Aorta (tissue), 5 donors: ENCODE measurements at regions not wholly inside any gene's neighbourhood (a gene's known extent, or its start where the extent isn't known, plus 50 kb on each side); places are given as distances from the start of the nearest gene placed in this dataset.

Experiments used
- ATAC-seq: fragments of 200-7000 bp; cut with Tn5 transposase; one replicate; pipeline ENCODE4 v1.9.1; 2022; ENCODE audit warnings: moderate library complexity; ENCODE audit not compliant: low FRiP score
- DNase-seq, 2 donors: peaks; one replicate each; pipeline ENCODE4 v3.0.0-alpha.2; 2020
- H3K27ac ChIP-seq, 2 donors: one replicate each; pipeline ENCODE4 v1.5.1; 2013; ENCODE audit warnings: low read length in 2 of 2, mild to moderate bottlenecking in 2 of 2, moderate library complexity in 2 of 2, control low read depth in 1 of 2, inconsistent platforms in 1 of 2, low read depth in 1 of 2
- H3K27me3 ChIP-seq, 2 donors: one replicate each; pipeline ENCODE4 v1.6.1; 2013; ENCODE audit warnings: control low read depth in 1 of 2, low read length in 1 of 2, mild to moderate bottlenecking in 1 of 2, moderate library complexity in 1 of 2; ENCODE audit not compliant: insufficient read depth in 2 of 2, control insufficient read depth in 1 of 2
- H3K36me3 ChIP-seq, 2 donors: one replicate each; pipeline ENCODE4 v1.6.1; 2013; ENCODE audit warnings: control low read depth in 1 of 2, low read length in 1 of 2, mild to moderate bottlenecking in 1 of 2; ENCODE audit not compliant: insufficient read depth in 2 of 2, control insufficient read depth in 1 of 2
- H3K4me1 ChIP-seq, 2 donors: one replicate each; pipeline ENCODE4 v1.6.1; 2013; ENCODE audit warnings: low read length in 2 of 2, control low read depth in 1 of 2, mild to moderate bottlenecking in 1 of 2, moderate library complexity in 1 of 2; ENCODE audit not compliant: insufficient read depth in 2 of 2, control insufficient read depth in 1 of 2
- H3K4me3 ChIP-seq, 2 donors: one replicate each; pipeline ENCODE4 v1.5.1; 2013; ENCODE audit warnings: low read length in 2 of 2, control low read depth in 1 of 2, mild to moderate bottlenecking in 1 of 2
- H3K9me3 ChIP-seq: one replicate; pipeline ENCODE4 v1.6.1; 2013; ENCODE audit warnings: mild to moderate bottlenecking, low read length; ENCODE audit not compliant: control insufficient read depth
- WGBS, 2 donors: extraction: QIAGEN DNeasy Blood & Tissue Kit; methylation state at CpG; one replicate each; pipeline ENCODE4 v1.1.7; 2013; 5-methylcytosine and 5-hydroxymethylcytosine counted together
- intact Hi-C, 2 donors: fragments of 100-400 bp; cut with DNase I; formaldehyde crosslinking; loops; one replicate each; pipeline versions ENCODE4 v1.14.2 to v1.15.0; 2022
- donor health status: healthy with polysubstance abuse.
- donor health status: Bipolar disorder and iron deficiency.
- donor health status: DM: no; HTN: no; CAD: no.
- donor health status: DM: no; HTN: no; CAD: no.
- donor health status: DM: yes; HTN: yes; CAD: no.

DNA sequence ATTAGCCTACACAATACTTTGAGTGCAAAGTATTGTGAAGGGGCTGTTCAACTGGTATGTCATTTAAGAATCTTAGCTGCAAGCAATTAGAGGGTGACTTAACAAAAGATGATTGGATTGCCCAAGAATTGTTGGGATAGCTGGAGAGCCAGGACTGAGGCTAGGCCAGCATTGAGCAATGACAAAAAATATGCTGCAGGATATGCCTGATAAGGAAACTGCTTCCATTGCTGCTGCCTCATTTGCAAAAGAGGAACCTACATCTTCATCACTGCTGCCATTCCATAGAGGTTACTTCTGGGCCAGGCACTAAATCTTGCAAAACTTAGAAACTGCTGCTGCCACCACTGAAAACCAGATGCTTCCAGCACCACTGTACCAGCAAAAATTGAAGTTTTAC lies 108.0 kb upstream of the TBC1D5 start:
- no peak for ATAC-seq
- Histone ChIP-seq H3K27ac (no peak overlapping the region), H3K36me3 (no peaks in the 10 kb centered on the region), H3K4me3 (no peak overlapping the region), H3K4me1 (peaks cover 0 to 2% of the 10 kb centered on the region in 2 donors), H3K9me3 (no peaks in the 10 kb centered on the region), H3K27me3 (no peaks in the 10 kb centered on the region)
- DNase-seq = no peak
- intact Hi-C loops = no loop called here

DNA sequence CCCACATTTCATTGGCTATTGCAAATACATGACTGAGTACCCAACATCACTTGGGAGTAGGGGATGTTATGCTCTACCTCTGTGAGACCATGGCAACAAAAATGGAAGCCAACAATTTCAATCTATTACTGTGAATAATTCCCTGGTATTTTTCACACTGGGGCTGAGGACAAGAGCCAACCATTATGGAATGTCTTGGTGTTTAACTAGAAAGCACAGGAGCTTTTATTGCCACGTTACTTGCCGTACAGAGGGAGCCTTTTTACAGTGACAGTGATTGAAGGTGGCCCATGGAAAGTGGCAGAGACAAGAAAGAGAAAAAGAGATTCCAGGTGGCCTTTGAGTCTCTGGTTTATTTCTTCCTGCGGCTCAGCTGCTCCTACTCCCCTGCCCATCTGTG lies 105.7 kb upstream of the TBC1D5 start:
- H3K4me3 ChIP-seq = no peak overlapping the region
- peaks cover 0 to 2% of the 10 kb centered on the region in 2 donors for H3K4me1 ChIP-seq
- no peak overlapping the region for H3K27ac ChIP-seq
- intact Hi-C loops = loop anchor here in 1 of 2 donors (10.0 kb wide), 1 partner anchor 593 kb away; no protein-coding TSS in a partner anchor
- no peak for ATAC-seq
- H3K9me3 ChIP-seq = no peaks in the 10 kb centered on the region
- WGBS, 2 donors = 77 to 85% methylated on average over 3 of the region's 3 CpGs
- DNase-seq = no peak
- no peaks in the 10 kb centered on the region for H3K27me3 ChIP-seq
- H3K36me3 ChIP-seq = no peaks in the 10 kb centered on the region

DNA sequence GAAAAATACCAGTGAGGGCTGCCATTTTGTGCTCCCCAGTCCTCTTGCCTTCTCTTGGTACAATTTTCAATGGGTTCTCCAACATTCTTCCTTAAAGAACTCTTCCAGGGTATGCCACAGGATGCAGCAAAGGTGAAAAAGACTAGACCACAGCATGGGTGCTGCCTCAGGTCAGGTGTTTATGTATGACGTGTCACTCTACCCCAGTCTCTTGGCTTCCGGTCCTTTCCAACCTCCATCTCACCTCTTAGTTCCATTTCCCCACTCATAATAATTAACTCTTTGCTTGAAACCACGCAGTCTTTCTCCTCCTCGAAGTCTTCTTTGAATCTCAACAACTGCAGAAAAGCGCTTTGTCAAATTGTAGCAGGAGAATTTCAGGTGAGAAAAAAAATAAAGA lies 104.7 kb upstream of the TBC1D5 start:
- no peaks in the 10 kb centered on the region for H3K9me3 ChIP-seq
- 95 to 97% methylated on average over 5 of the region's 5 CpGs for WGBS, 2 donors
- DNase-seq (no peak), ATAC-seq (no peak)
- peaks cover 0 to 2% of the 10 kb centered on the region in 2 donors for H3K4me1 ChIP-seq
- H3K36me3 ChIP-seq = no peaks in the 10 kb centered on the region
- H3K27me3 ChIP-seq = no peaks in the 10 kb centered on the region
- H3K4me3 ChIP-seq = no peak overlapping the region
- no peak overlapping the region for H3K27ac ChIP-seq
- intact Hi-C loops = loop anchor here in 1 of 2 donors (10.0 kb wide), 1 partner anchor 592 kb away; no protein-coding TSS in a partner anchor

GRCh38 chr3:17846466-17846865 lies 104.0 kb upstream of the TBC1D5 start:
- H3K9me3 ChIP-seq = no peaks in the 10 kb centered on the region
- ATAC-seq (no peak), DNase-seq (no peak)
- no peaks in the 10 kb centered on the region for H3K36me3 ChIP-seq
- 10 to 23% methylated on average over 4 of the region's 4 CpGs for WGBS, 2 donors
- H3K27me3 ChIP-seq = no peaks in the 10 kb centered on the region
- intact Hi-C loops = loop anchor here in 1 of 2 donors (10.0 kb wide), 1 partner anchor 592 kb away; no protein-coding TSS in a partner anchor
- no peak overlapping the region for H3K27ac ChIP-seq
- peaks cover 0 to 2% of the 10 kb centered on the region in 2 donors for H3K4me1 ChIP-seq
- H3K4me3 ChIP-seq = no peak overlapping the region

- peaks cover 0 to 2% of the 10 kb centered on the region in 2 donors for H3K4me1 ChIP-seq
- WGBS, 2 donors = 38 to 46% methylated on average over 5 of the region's 5 CpGs
- H3K36me3 ChIP-seq = no peaks in the 10 kb centered on the region
- no peaks in the 10 kb centered on the region for H3K27me3 ChIP-seq
- no peaks in the 10 kb centered on the region for H3K9me3 ChIP-seq
- ATAC-seq (no peak), DNase-seq (no peak)
- H3K4me3 ChIP-seq = no peak overlapping the region
- intact Hi-C loops = loop anchor here in 1 of 2 donors (10.0 kb wide), 1 partner anchor 590 kb away; no protein-coding TSS in a partner anchor
- no peak overlapping the region for H3K27ac ChIP-seq
Measured at GRCh38 chr3:17845026-17845812, 102.8 kb upstream of the TBC1D5 start.

- ATAC-seq (no peak), DNase-seq (no peak)
- no peak overlapping the region for H3K27ac ChIP-seq
- 97% methylated on average over 3 of the region's 3 CpGs for WGBS, 2 donors
- H3K4me1 ChIP-seq = peaks cover 0 to 2% of the 10 kb centered on the region in 2 donors
- H3K27me3 ChIP-seq = no peaks in the 10 kb centered on the region
- H3K9me3 ChIP-seq = no peaks in the 10 kb centered on the region
- intact Hi-C loops = loop anchor here (5.0 to 10.0 kb wide), 2 partner anchors 587 to 589 kb away; no protein-coding TSS in a partner anchor
- no peaks in the 10 kb centered on the region for H3K36me3 ChIP-seq
- H3K4me3 ChIP-seq = no peak overlapping the region
Measured at GRCh38 chr3:17844236-17844635, 101.8 kb upstream of the TBC1D5 start.

DNA sequence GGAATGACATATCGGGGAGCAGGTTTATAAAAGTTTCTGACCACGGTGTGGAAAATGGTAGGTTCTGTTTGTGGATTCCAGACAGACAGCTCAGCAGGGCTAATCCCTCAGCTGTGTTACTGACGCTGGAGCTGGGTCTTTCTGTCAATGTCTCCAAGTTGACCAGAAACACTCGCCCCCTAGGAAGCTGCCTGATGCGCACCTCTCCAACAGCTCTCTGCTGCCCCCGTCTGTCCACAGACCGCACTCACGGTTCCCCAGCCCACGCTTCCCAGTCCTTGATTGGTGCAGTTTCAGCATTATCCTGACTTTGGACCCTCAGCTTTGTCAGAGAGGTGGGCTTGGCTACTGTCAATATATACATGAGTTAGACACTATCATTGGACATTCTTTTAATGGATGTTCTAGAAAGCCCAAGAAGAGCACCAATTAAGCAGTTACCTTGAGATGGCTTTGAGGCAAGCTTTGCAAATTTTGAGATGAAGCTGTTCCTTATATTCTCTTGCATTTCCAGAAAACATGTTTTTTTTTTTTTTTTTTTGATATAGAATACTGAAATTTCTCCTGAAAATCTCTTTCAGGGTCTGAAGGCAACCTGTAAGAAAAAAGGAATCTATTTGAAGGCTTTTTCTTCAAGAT lies 98.9 kb upstream of the TBC1D5 start:
- ATAC-seq (peak; percentile 92), DNase-seq (peak; percentile 62 to 91)
- H3K27me3 ChIP-seq = no peaks in the 10 kb centered on the region
- H3K36me3 ChIP-seq = no peaks in the 10 kb centered on the region
- H3K4me3 ChIP-seq = no peak overlapping the region
- H3K9me3 ChIP-seq = no peaks in the 10 kb centered on the region
- H3K27ac ChIP-seq = no peak overlapping the region
- peaks cover 0 to 2% of the 10 kb centered on the region in 2 donors for H3K4me1 ChIP-seq
- intact Hi-C loops = loop anchor here (2.0 to 10.0 kb wide), 3 partner anchors 411 to 587 kb away; no protein-coding TSS in a partner anchor
- WGBS, 2 donors = 16 to 22% methylated on average over 9 of the region's 9 CpGs

- Histone ChIP-seq H3K9me3 (no peaks in the 10 kb centered on the region), H3K27me3 (no peaks in the 10 kb centered on the region), H3K27ac (no peak overlapping the region), H3K36me3 (no peaks in the 10 kb centered on the region), H3K4me1 (no peaks in the 10 kb centered on the region), H3K4me3 (no peak overlapping the region)
- WGBS, 2 donors = 86% methylated on average over 5 of the region's 5 CpGs
- intact Hi-C loops = loop anchor here (2.0 to 10.0 kb wide), 3 partner anchors 410 to 586 kb away; no protein-coding TSS in a partner anchor
- no peak for DNase-seq
- ATAC-seq = no peak
Measured at GRCh38 chr3:17840651-17841050, 98.2 kb upstream of the TBC1D5 start.
